SK-N-SH (cell line): ENCODE measurements at regions not wholly inside any gene's neighbourhood (a gene's known extent, or its start where the extent isn't known, plus 50 kb on each side); places are given as distances from the start of the nearest gene placed in this dataset.

Experiments
- CTCF ChIA-PET: fragments of 300-600, 350-600 bp; formaldehyde crosslinking; extraction: SDS; loops from one replicate; lab custom pipeline; 2021; lab: Yijun Ruan, JAX
- POLR2A ChIA-PET: fragments of 350-600 bp; sonication (Branson Sonifier 250); formaldehyde crosslinking; extraction: SDS; loops from one replicate; lab custom pipeline; 2020; ENCODE audit warnings: antibody characterized with exemption, inconsistent platforms; lab: Yijun Ruan, JAX
- DNase-seq: peaks from one replicate; pipeline ENCODE4 v3.0.0; 2012
- H2AFZ ChIP-seq: fragments of 200-600 bp; sonication (generic); 2 replicates; pipeline ENCODE4 v1.8.1; 2016; ENCODE audit warnings: antibody characterized with exemption, mild to moderate bottlenecking, low read depth
- H3F3A ChIP-seq: fragments of 200-600 bp; sonication (generic); replicated peaks from 2 replicates; pipeline ENCODE3; 2016; ENCODE audit warnings: antibody characterized with exemption, mild to moderate bottlenecking; ENCODE audit not compliant: insufficient read depth
- H3K27ac ChIP-seq, 2 experiments: fragments of 200-500 bp in 1 of 2; fragments of 200-600 bp in 1 of 2; sonication (Bioruptor generic) in 1 of 2; sonication (generic), shearing (Covaris generic) in 1 of 2; 2 replicates each; pipeline versions ENCODE4 v1.5.1 to v1.6.1; 2014 to 2016; ENCODE audit warnings: low read depth in 2 of 2, inconsistent platforms in 1 of 2, low read length in 1 of 2, mild to moderate bottlenecking in 1 of 2, mixed read lengths in 1 of 2
- H3K27me3 ChIP-seq: fragments of 200-600 bp; sonication (generic), shearing (Covaris generic); 2 replicates; pipeline ENCODE4 v1.6.1; 2016; ENCODE audit warnings: mixed run types; ENCODE audit not compliant: insufficient read depth
- H3K36me3 ChIP-seq, 2 experiments: fragments of 200-500 bp in 1 of 2; fragments of 200-600 bp in 1 of 2; sonication (Bioruptor generic) in 1 of 2; sonication (generic) in 1 of 2; replicated peaks in 1 of 2; 2 replicates each; pipeline versions ENCODE3 to v1.5.1; 2014 to 2016; ENCODE audit warnings: low read length in 1 of 2, mild to moderate bottlenecking in 1 of 2; ENCODE audit not compliant: insufficient read depth in 2 of 2, control insufficient read depth in 1 of 2
- H3K4me1 ChIP-seq, 2 experiments: fragments of 200-500 bp in 1 of 2; fragments of 200-600 bp in 1 of 2; sonication (Bioruptor generic) in 1 of 2; sonication (generic), shearing (Covaris generic) in 1 of 2; 2 replicates each; pipeline versions ENCODE4 v1.5.1 to v1.6.1; 2014 to 2016; ENCODE audit warnings: low read depth in 1 of 2, low read length in 1 of 2, mixed run types in 1 of 2; ENCODE audit not compliant: insufficient read depth in 2 of 2, control insufficient read depth in 1 of 2
- H3K4me2 ChIP-seq: fragments of 200-600 bp; sonication (generic), shearing (Covaris generic); 2 replicates; pipeline ENCODE4 v1.6.1; 2017; ENCODE audit warnings: mixed run types
- H3K4me3 ChIP-seq, 2 experiments: fragments of 200-500 bp in 1 of 2; fragments of 200-600 bp in 1 of 2; sonication (Bioruptor generic) in 1 of 2; sonication (generic), shearing (Covaris generic) in 1 of 2; 2 replicates each; pipeline versions ENCODE4 v1.5.1 to v1.8.1; 2014 to 2016; ENCODE audit warnings: low read depth in 2 of 2, inconsistent platforms in 1 of 2, low read length in 1 of 2, mild to moderate bottlenecking in 1 of 2, mixed read lengths in 1 of 2, moderate library complexity in 1 of 2
- H3K79me2 ChIP-seq: fragments of 200-600 bp; sonication (generic); 2 replicates; pipeline ENCODE4 v1.8.1; 2017; ENCODE audit warnings: mild to moderate bottlenecking; ENCODE audit not compliant: insufficient read depth
- H3K9ac ChIP-seq: fragments of 200-600 bp; sonication (generic); 2 replicates; pipeline ENCODE4 v1.6.1; 2017; ENCODE audit warnings: mixed run types
- H3K9me2 ChIP-seq: fragments of 200-600 bp; sonication (generic); 2 replicates; pipeline ENCODE4 v1.6.1; 2017; ENCODE audit warnings: mixed run types
- H3K9me3 ChIP-seq: fragments of 200-600 bp; sonication (generic); 2 replicates; pipeline ENCODE4 v1.6.1; 2017; ENCODE audit warnings: mixed run types, mild to moderate bottlenecking, moderate library complexity
- H4K20me1 ChIP-seq: fragments of 200-600 bp; sonication (generic); 2 replicates; pipeline ENCODE4 v1.6.1; 2017; ENCODE audit warnings: mild to moderate bottlenecking, mixed run types; ENCODE audit not compliant: insufficient read depth
- CHD2 ChIP-seq: fragments of 150-350 bp; IDR thresholded peaks from 2 replicates; pipeline ENCODE4 v1.6.1; 2018; ENCODE audit warnings: low read length; ENCODE audit not compliant: partially characterized antibody
- ELF1 ChIP-seq: IDR thresholded peaks from 2 replicates; pipeline ENCODE4 v1.4.0; 2012
- EZH2phosphoT487 ChIP-seq: fragments of 200-600 bp; sonication (generic); IDR thresholded peaks from 2 replicates; pipeline ENCODE4 v1.6.1; 2017; ENCODE audit warnings: low read depth, mixed run types, mild to moderate bottlenecking, antibody characterized with exemption, moderate library complexity, borderline replicate concordance
- FOSL2 ChIP-seq: IDR thresholded peaks from 2 replicates; pipeline ENCODE4 v1.4.0; 2012; ENCODE audit warnings: low read depth, mild to moderate bottlenecking, moderate library complexity, borderline replicate concordance
- FOXJ3 ChIP-seq: sonication (generic); formaldehyde crosslinking; IDR thresholded peaks from 2 replicates; pipeline ENCODE4 v1.5.1; 2020; ENCODE audit warnings: mild to moderate bottlenecking, missing genetic modification reagents
- FOXM1 ChIP-seq: IDR thresholded peaks from 2 replicates; pipeline ENCODE4 v1.4.0; 2012; ENCODE audit warnings: low read depth, mild to moderate bottlenecking
- GATA2 ChIP-seq: sonication (generic); formaldehyde crosslinking; IDR thresholded peaks from 2 replicates; pipeline ENCODE4 v1.5.0; 2020; ENCODE audit warnings: mild to moderate bottlenecking, missing genetic modification reagents
- IRF3 ChIP-seq: fragments of 150-350 bp; IDR thresholded peaks from 2 replicates; pipeline ENCODE4 v1.6.1; 2016; ENCODE audit warnings: mild to moderate bottlenecking, low read depth, low read length
- NRF1 ChIP-seq: IDR thresholded peaks from 2 replicates; pipeline ENCODE4 v1.6.1; 2012; ENCODE audit warnings: low read depth, mild to moderate bottlenecking, low read length
- REST ChIP-seq: IDR thresholded peaks from 2 replicates; pipeline ENCODE4 v1.6.1; 2012; ENCODE audit warnings: mild to moderate bottlenecking, low read depth, low read length, moderate library complexity
- SIN3A ChIP-seq: IDR thresholded peaks from 2 replicates; pipeline ENCODE4 v1.6.1; 2012; ENCODE audit warnings: low read depth, mild to moderate bottlenecking, low read length, moderate library complexity, borderline replicate concordance
- SMC3 ChIP-seq: IDR thresholded peaks from 2 replicates; pipeline ENCODE4 v1.6.1; 2012; ENCODE audit warnings: low read depth, low read length, improper control_type of control experiment
- USF1 ChIP-seq: IDR thresholded peaks from 2 replicates; pipeline ENCODE4 v1.4.0; 2012; ENCODE audit warnings: low read depth, borderline replicate concordance
- USF2 ChIP-seq: fragments of 150-350 bp; IDR thresholded peaks from 2 replicates; pipeline ENCODE4 v1.6.1; 2017; ENCODE audit warnings: antibody characterized with exemption, low read length, low read depth, borderline replicate concordance
- WGBS: methylation state at CpG from one replicate; pipeline ENCODE4 v1.1.6; 2017; ENCODE audit warnings: low lambda C conversion rate; 5-methylcytosine and 5-hydroxymethylcytosine counted together

- WGBS = 32% methylated on average over 2 of the region's 2 CpGs
- Histone ChIP-seq H2AFZ (no peak overlapping the region), H3K9ac (no peak overlapping the region), H3F3A (no peaks in the 10 kb centered on the region), H3K4me2 (no peak overlapping the region), H3K27me3 (no peaks in the 10 kb centered on the region), H3K4me1 (peaks cover 0 to 2% of the 10 kb centered on the region in 2 experiments; a peak in 1 of 4 replicates), H3K9me2 (peaks cover 8% of the 10 kb centered on the region; the same call in 1 of the 2 replicates), H3K79me2 (no peaks in the 10 kb centered on the region), H3K4me3 (no peak overlapping the region), H3K9me3 (peaks cover 31% of the 10 kb centered on the region; the same call in 1 of the 2 replicates), H4K20me1 (no peaks in the 10 kb centered on the region), H3K36me3 (no peaks in the 10 kb centered on the region), H3K27ac (no peak overlapping the region)
- CTCF ChIA-PET = no interaction called here
- no peak for DNase-seq
- TF ChIP-seq IRF3 (no peak), SIN3A (no peak), ELF1 (no peak), REST (no peak), USF1 (no peak), USF2 (no peak), CHD2 (no peak), FOXJ3 (CRISPR knock-in tag) (no peak), FOXM1 (no peak), NRF1 (no peak)
- POLR2A ChIA-PET = no interaction called here
Measured at GRCh38 chr7:10237306-10237705, 736.4 kb upstream of the PHF14 start.

GRCh38 chr7:10238641-10239040 is 735.0 kb upstream of the PHF14 start:
- WGBS = 5% methylated on average over 1 of the region's 1 CpG
- TF ChIP-seq REST (no peak), SMC3 (no peak), GATA2 (no peak), FOSL2 (no peak), EZH2phosphoT487 (no peak)
- no peak for DNase-seq
- Histone ChIP-seq H3K9ac (no peak overlapping the region), H3K79me2 (no peaks in the 10 kb centered on the region), H4K20me1 (no peaks in the 10 kb centered on the region), H3K36me3 (no peaks in the 10 kb centered on the region), H3K27ac (no peak overlapping the region), H3F3A (no peaks in the 10 kb centered on the region), H3K9me2 (peaks cover 8% of the 10 kb centered on the region; the same call in 1 of the 2 replicates), H3K4me1 (peaks cover 0 to 2% of the 10 kb centered on the region in 2 experiments; a peak in 1 of 4 replicates), H3K4me2 (no peak overlapping the region), H2AFZ (no peak overlapping the region), H3K9me3 (peaks cover 22% of the 10 kb centered on the region; the same call in 1 of the 2 replicates), H3K27me3 (no peaks in the 10 kb centered on the region), H3K4me3 (no peak overlapping the region)
- ChIA-PET CTCF (interaction anchor here (0.6 kb wide), 1 partner anchor 1378 kb away, joined by 3 read pairs; no protein-coding TSS in a partner anchor), POLR2A (no interaction called here)
